GM21381 (cell line): ENCODE measurements at regions not wholly inside any gene's neighbourhood (a gene's known extent, or its start where the extent isn't known, plus 50 kb on each side); places are given as distances from the start of the nearest gene placed in this dataset.

Experiments
- ATAC-seq: cut with Tn5 transposase; IDR thresholded peaks from one replicate; pipeline ENCODE4 v1.9.1; 2021; ENCODE audit warnings: mild to moderate bottlenecking, moderate library complexity; ENCODE audit not compliant: unreplicated experiment

DNA sequence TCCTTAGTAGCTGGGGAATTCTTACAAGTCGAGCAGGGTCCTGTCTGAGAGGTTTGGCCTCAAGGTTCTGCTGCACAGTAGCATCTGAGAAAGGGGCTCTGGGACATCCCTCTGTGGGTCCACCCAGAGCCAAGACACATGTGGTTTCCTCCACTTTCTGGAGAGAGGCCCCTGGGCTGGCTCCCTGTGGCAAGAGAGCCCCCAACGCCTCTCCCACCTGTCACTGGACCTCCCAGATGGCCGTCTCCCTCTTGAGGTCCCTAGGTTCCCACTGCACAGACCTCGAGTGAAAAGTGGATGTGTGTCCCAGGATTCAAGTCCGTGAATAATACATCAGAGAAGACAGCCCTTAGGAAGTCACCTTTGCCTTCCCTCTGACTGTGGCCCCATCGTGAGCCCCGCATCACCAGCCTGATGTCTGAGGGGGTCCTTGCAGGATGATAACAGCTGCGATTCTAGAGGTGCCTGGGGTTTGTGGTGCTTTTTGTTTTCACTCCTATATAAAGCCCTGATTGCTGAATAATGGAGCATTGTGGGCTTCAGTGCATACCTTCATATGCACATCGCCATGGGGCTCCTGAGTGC is 319.0 kb downstream of the GLRX3 start:
- no peak for ATAC-seq

DNA sequence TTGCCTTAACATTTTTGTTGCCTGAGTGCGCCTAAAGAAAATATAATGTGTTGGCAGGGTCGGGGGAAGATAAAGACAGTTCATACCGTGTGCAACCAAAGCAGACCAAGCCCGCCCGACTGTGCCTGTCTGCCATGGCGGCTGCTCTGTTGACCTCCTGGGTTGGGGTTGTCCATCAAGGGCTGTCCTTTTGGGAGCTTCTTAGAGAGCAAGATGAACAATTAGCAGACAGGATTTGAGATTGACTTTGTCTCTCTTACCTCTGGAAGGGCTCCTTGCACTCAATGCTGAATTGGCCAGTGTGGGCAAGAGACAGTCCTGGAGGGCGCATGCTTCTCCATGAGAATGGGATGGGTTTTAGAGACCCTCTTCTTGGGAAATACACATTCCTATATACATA is 319.6 kb downstream of the GLRX3 start:
- no peak for ATAC-seq

DNA sequence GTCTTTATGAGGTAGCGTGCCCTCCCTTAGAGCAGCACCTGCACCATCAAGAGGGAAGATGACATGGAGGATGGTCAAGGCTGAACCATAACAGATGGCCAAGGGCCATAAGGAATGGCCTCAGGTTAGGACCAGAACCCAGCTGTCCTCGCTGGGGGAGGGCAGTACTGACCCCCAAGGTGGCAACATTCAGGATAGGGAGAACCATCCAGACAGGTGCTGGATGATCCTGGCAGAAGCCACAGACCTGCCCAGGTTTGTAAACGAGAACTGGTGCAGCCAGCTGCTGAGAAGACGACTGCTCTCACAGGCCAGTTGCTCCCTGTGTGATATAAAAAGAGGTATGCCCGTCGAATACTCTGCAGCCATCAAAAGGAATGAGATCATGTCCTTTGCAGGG is 320.4 kb downstream of the GLRX3 start:
- no peak for ATAC-seq

DNA sequence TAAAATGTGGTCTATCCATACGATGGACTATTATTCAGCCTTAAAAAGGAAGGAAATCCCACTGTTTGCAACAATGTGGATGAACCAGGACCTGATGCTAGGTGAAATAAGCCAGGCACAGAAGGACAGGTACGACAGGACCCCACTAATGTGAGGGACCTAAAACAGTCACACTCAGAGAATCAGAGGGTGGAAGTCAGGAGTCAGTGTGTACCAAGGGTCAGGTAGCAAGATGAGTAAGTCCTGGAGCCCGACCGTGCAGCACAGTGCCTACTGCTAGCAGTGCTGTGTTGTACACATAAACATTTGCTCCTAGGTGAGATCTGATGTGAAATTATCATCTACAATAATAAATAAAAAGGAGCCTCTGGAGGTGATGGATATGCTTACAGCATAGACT is 322.3 kb downstream of the GLRX3 start:
- no peak for ATAC-seq

DNA sequence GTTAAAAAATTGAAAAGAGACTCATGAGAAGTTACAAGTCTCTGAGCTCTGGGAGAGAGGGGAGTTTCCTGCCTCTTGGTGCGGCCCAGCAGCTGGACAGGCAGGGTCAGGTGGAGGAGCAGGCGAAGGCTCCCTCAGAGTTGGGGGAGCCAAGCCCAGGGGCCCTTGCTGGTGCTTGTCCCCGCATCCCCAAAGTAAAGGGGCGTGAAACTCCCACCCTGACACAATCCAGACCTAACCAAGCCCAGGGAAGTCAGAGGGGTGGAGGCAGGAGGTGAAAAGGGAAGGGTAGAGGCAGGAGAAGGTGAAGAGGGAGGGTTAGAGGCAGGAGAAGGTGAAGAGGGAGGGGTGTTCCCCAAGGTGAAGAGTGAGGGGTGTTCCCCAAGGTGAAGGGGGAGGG is 322.8 kb downstream of the GLRX3 start:
- no peak for ATAC-seq

DNA sequence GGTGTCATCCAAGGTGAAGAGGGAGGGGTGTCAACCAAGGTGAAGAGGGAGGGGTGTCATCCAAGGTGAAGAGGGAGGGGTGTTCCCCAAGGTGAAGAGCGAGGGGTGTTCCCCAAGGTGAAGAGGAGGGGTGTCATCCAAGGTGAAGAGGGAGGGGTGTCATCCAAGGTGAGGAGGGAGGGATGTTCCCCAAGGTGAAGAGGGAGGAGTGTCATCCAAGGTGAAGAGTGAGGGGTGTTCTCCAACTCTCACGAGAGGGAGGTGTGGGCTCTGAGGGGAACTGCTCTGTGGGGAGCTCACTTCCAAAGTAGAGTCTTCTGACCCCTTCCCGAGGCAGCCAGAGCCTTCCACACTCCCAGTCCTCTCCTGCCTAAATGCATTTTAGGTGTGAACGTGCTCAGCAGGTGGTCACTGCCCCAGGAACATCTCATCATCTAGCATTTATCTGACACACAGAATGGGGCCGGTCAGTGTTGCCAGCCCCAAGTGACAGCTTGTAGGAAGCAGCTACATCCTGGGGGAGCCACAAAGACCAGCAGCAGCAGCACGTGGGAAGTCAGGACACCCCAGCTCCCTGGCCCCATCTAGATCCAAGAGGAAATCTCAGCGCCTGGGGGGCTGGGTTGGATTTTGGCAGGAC is 323.8 kb downstream of the GLRX3 start:
- no peak for ATAC-seq

DNA sequence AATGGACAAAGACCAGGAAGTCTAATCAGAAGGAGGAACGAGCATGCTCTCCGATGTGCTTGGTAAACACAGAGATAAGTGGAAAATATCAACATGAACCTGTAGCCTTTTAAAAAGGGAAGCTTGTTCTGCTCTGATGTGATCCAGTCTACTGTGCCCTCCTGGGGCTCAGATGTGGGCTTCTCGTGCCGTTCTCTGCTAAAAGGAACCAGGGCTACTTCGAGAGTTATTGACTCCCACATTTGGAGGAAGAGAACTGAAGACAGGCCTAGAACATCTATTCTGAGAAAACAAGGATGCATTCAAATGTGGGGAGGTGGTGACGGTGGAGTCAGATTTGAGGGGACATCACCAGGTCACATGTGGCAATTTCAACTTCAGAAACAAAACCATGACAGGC is 325.4 kb downstream of the GLRX3 start:
- ATAC-seq: no peak

DNA sequence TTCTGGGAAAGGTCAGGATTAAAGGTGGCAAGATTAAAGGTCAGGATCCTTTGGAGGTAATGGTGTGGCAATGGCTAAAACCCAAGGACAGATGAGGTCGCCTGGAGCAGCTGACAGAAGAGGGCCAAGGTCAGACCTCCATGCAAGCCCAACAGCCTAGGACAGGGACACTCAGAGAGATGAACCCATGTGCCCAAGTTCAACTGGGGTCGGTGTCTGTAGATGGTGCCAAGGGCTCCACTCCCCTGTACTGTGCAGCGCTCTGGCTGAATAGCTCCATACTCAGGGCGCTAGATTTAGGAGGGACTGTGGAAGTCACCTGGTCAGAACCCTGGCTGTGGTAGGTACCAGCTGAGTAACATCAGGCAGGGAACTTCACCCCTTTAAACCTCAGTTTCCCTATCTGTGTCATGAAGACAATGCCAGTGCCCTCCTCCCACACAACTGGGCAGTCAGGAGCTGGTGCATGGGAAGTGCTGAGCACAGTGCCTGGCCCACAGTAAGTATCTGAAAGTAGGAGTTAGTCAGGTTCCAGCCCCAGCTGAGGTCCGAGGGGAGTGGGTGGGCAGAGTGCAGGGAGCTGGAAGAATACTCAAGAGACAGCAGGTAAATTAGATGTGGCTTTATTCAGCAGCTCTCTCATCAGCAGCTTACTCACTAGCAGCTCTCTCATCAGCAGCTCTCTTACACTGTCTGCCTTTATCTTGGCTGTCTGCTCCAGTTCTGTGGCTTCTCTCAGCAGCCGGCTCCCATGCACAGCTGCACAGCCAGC is 327.1 kb downstream of the GLRX3 start:
- ATAC-seq: no peak

DNA sequence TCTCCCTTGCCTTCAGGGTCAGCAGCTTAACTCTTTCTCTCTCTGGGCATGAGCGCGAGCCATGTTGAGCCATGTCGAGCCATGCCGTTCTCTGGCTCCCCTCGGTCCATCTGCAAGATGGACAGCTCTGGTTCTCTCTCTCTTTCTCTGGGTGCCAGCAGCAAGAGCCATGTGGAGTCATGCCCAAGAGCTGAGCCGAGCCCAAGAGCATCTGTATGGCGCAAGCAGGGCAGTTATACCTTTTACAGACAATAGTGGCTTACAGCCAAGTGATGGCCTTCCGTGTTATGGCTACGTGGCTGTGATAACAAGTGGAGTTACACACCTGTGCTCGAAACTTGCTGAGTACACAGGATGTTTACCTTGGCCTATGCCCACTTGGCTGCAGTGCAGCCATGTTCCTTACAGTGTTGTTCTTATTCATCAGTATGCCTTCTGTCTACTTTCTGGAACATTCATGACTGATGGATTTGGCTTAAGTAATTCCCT is 327.7 kb downstream of the GLRX3 start:
- ATAC-seq: no peak

DNA sequence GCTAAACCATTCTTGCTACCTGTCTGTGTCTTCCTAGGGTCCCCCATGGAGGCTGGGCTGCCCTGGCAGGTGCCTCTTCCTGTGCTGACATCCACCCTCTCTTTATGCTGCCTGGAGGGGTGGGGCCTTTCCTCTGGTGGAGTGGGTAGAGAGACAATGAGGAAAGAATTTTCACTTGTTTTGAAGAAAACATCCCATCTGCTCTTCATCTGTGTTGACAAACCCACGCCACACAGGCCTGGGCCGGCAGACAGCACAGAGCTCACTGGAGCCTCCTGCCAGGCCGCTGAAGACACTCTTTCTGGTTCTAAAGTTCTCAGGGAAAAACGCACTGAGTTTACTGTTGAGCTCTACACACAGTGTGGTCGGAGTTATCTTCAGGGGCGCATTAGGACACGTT is 328.2 kb downstream of the GLRX3 start:
- no peak for ATAC-seq

DNA sequence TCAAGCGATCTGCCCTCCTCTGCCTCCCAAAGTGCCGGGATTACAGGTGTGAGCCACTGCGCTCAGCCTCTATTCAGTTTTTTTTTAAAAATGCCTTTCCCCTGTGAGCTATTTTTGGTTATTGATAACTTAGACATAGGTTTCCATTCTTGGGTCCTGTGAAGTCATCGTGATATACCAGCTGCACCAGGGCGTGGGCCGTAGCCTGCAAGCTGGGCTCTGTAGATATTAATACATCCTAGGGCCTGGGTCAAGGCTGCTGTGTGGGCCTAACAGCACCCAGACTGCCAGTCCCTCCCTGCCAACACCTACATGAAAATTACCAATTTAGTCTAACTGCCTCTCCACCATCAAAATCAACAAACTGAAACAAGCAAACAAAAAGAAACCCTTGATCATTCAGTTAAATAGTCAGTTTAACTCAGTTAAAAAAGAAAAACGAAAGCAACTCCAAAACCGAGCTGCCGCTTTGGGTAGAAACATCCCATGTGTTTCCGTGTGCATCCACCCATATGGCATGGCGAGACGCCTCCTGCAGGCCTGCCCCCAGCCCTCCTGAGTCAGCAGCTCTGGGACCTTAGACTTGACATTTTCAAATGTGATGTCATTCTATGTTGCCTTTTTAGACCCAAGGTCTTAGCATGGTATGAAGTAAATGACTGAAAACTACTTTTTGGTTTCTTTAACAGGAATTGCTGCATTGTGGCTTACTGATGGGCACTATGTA is 330.2 kb downstream of the GLRX3 start:
- ATAC-seq: no peak

DNA sequence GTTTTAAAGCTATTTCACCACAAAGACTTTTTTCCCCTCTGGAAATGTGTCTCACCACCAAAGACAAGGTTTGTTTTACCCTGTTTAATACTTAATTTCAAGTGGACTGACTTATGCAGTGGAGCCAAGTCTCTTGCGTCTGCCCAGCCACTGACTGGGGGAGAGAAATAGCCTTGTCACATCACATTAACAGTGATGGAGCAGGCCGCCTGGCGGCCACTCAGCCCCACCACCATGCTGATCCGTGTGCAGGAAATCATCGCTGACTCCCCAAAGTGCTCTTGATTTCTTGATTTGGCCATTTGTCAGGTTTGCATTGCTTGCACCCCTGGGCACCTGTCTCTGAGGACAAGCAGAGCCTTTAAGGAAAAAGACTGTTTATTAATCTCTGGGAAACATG is 334.1 kb downstream of the GLRX3 start:
- ATAC-seq: no peak

DNA sequence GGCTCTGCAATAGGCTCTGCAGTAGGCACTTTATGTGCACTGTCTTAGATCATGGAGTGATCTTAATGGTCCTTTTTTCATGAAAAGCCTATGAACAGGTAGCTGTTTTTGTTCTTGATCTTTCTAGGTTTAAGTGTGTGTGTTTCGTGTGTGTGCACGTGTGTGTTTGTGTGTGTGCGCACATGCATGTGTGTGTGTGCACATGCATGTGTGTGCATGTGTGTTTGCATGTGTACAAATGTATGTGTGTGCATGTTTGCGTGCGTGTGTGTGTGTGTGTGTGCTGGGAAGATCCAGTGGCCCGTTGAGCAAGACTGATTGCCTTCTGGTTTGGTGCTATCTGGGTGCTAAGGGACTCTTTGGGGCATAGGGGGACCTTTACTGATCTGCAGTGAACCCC is 334.8 kb downstream of the GLRX3 start:
- no peak for ATAC-seq

DNA sequence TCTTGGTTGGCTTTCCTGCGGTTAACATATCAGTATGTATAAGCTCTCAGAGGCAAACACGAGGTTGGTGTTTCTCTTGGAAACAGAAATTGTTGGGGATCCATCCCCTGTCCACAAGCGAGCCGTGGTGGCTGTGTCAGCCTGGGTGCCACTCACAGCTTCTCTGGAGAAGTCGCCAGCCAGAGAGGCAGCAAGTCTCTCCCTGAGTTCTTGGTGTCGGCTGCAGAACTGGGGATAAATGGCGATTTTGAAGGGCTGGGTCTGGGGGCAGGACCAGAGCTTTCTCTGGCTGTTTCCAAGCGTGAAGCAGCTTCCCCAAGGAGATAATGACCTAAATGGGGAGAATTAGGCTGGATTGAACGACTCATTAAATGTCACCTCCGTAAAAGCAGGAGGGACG is 335.3 kb downstream of the GLRX3 start:
- ATAC-seq: no peak

DNA sequence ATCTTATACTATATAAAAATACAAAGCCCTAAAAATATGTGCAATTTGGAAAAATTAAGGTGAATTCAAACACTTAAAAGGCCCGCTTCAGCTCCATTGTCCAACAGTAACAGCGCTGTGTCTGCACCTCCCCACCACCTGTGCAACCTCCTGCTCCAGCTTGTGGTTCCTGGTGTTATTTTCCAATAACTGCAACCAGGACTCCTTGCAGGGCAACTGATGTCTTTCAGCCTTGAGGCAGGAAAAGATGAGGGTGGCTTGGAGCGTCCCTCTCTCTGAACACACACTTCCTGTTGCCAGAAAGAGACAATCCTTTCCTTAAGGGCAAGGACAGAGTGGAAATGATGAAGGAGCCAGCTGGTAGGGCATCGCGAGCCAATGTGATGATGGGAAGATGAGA is 336.0 kb downstream of the GLRX3 start:
- ATAC-seq: no peak

DNA sequence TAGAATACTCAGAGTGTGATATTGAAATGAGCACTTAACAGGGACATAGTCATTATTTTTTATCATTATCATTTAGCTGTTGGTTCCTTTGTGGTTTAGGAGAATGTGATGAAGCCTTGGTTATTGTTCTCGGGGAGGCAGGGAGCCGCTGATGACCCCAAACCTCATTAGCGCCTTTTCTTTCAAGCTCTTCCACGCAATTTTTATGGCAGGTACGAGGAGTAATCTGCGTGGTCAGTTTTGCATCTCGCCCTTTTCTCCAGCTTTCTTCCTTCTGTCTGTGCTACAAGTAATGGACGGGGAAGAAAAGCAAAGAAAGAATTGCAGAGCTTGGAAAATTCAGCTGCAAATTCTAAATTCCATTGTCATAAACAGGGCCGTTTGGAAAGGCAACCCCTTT is 338.4 kb downstream of the GLRX3 start:
- ATAC-seq: no peak

DNA sequence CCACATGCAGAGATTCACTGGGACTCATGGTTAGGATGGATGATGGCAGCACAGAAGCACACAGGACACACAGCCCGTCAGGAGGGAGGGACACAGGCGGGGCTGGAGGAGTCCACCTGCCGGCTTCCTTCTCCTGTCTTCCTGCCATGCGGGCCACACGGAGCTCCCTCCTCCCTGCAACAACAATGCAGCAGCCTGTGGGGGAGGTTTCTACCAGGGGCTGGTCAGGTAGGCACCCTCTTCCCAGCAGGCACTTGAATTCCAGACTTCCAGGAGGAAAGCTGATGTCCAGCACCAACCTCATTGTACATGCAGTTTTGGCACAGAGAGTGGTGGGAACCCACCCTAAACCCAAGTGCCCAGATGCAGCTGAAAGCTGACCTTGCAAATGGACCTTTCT is 341.2 kb downstream of the GLRX3 start:
- no peak for ATAC-seq

DNA sequence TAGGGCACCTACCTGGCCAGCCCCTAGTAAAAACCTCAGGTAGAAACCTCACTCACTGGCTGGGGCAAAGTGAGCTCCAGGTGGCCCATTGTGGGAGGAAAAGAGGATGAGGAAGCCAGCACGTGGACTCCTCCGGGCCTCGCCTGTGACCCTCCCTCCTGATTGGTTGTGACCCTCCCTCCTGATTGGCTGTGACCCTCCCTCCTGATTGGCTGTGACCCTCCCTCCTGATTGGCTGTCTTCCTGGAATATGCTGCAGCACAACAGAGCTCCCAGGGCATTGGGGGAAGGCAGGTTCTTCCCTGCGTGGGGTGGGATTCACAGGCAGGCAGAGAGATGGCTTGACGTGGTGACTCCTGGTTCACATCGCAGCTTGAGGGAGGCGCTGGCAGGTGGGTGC is 343.0 kb downstream of the GLRX3 start:
- no peak for ATAC-seq

DNA sequence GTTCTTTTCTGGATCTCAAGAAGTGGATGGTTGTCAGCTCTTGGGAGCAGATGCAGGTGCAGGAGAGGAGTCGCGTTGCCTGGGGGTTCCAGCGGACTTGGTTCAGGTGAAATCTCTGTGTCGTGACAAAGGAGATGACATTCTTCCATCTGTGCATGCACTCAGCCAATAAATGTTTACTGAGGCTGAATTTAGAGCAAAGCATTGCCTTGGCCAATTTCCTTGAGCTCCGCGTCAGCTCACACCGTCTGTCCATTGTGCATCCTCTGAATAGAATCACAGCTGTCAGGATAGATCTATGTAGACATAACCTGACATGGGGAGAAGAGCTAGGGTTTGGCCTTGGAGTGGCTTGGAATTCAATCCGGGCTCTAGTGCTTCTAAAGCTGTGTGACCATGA is 343.7 kb downstream of the GLRX3 start:
- ATAC-seq: no peak

DNA sequence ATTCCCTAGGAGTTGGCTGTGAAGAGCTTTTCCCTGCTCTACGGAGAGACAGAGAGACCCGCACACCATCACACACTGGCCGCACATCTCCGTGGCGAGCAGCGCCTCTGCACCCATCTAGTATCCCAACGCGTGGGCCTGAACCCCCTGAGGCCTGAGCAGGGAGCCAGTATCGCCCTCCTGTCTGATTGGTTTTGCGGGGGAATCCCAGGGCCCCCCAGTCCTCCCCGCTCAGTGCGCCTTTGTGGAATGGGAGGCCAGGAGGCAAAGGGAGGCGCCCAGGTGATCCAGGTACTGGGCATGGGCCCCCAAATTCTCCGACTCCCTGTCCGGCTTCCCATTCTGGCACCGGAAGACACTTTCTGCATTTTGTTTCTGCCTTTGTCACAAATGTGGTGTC is 344.3 kb downstream of the GLRX3 start:
- no peak for ATAC-seq

DNA sequence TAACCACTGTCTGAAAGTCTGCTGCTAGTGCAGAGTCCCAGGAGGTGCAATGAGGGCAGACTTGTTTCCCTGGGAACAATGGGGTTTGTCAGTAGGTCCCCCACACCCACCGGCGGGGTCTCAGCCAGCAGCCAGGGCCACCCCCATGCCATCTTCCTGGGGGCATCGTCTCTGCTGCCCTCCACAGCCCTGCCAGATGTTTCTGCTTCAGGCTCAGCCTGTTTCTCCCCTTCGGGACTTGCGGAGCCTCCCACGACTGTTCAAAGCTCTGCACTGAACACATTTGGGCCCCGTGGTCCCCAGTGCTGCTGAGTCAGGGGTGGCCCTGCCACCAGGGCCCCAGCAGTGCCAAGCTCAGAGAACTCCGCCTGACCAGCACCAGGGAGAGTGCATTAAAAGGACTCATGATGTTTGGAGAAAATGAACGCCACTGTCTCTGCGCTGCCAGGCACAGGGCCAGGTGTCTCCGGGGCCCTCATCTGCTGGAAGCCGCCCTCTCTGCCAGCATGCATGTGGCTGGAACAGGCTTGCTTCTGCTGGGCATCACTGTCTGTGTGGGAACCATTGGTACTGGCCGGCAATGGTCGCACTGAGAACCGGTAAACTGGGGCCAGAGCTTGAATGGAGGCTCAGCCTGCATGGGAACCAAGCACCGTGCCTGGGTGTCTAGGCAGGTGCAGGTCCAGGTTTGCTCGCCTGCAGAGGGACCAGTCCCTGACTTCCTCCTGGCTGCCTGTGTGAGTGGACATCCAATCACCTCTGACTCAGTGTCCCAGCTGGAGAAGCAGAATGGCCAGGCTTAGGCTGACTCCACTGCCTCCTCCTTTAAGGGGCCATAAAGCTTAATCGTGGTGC is 345.1 kb downstream of the GLRX3 start:
- no peak for ATAC-seq
